NCI-H1436 treated with DMSO at 0.1 percent for 48 hours (cell line): ENCODE measurements at regions not wholly inside any gene's neighbourhood (a gene's known extent, or its start where the extent isn't known, plus 50 kb on each side); places are given as distances from the start of the nearest gene placed in this dataset.

Experiments
- DNase-seq: peaks from one replicate; lab custom pipeline; 2025; lab: John Stamatoyannopoulos, UW

DNA sequence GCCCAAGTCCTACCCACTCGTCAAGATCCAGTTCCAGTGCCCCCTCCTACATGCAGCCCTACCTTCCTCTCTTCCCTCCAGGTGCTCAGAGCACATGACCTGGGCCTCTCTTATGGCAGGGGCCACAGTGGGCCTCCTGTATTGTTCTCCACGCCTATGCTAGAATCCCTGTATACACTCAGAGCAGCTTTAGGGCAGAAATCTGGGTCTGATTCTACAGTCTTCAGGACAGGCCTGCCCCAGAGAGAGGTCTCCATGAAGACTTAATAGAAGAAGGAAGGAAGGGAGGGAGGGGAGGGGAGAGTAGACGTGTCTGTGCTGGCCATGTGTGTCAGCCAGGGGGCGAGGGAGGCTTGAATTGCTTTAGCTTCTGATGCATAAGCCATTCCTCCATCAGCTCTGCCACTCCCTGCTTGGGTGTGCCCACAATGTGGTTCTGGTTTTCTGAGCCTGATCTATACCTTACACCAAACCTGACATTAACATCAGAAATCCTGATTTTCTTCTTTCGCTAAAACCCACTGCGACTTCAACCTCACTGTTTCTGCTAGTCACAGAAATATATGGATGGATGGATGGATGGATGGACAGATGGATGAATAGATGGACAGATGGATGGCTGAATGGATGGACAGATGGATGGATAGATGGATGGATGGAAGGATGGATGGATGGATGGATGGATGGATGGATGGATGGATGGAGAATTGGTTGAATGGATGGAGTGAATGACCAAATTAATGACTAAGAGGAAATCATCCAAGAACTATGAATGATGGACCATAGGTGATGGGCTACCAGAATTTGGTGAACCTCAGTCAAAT lies 56.6 kb upstream of the PRDM11 start:
- DNase-seq = no peak

DNA sequence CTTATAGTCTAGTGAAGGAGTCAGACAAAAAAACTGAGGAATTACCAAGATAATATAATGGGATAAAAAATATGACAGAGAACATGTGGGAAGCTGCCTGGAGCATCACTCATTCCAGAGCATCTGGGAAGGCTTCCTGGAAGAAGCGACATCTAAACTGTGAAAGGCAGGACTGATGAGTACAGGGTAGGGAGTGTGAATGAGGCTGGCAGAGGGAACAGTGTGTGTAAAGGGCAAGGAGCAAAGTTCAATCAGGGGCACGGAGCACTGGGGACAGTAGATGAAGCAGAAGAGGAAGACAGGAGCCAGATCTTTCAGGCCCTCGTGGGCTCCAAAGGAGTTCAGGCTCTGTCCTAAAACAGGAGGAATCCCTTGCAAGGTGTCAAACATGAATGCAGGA lies 55.8 kb upstream of the PRDM11 start:
- DNase-seq = no peak

DNA sequence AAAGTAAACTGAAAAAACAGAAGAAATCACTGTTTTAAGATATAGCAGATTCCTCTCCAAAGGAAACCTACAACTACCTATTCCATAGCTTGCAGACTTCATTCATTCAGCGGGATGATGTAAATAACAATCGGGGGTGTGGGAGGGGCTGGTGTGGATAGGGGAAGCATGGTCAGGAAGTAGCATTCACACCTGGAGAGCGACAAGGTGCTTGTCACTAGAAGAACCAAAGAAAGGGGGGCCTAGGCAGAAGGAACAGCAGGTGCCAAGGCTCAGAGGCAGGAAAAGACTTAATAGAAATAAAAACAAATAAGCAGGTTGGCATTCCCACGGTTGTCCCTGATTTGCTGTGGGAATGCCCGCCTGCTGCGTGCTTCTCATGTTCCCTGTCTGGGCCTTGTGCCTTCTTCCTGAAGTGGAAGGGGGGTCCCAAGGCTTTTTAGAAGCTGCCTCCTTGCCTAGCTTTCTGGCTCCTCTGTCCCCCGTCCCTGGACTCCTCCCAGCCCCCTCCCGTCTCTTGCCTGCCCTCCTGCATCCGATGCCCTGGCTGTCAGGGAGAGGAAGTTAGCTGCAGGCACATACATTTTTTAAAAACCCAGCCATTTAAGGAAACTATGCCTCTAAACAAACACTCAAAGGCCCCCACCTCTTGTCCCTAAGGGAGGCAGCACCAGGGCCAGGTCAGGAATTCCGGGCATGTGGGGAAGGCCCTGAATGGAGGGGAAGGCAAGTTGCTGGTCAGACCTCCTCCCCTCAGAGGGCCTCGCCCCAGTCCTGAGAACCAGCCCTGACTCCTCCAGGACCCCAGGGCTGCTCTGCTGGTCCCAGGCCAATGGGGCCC lies 54.7 kb upstream of the PRDM11 start:
- DNase-seq = no peak

DNA sequence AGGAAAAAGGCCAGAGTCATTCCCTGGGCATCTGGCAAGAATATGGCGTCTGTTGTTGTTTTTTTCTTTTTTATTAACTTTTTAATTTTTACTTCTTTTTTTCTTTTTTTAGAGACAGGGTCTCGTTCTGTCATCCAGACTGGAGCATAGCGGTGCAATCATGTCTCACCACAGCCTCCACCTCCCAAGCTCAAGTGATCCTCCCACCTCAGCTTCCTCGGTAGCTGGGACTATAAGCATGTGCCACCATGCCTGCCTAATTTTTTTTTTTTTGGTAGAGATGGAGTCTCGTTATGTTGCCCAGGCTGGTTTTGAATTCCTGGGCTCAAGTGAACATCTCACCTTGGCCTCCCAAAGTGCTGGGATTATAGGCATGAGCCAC lies 54.0 kb upstream of the PRDM11 start:
- DNase-seq = no peak

DNA sequence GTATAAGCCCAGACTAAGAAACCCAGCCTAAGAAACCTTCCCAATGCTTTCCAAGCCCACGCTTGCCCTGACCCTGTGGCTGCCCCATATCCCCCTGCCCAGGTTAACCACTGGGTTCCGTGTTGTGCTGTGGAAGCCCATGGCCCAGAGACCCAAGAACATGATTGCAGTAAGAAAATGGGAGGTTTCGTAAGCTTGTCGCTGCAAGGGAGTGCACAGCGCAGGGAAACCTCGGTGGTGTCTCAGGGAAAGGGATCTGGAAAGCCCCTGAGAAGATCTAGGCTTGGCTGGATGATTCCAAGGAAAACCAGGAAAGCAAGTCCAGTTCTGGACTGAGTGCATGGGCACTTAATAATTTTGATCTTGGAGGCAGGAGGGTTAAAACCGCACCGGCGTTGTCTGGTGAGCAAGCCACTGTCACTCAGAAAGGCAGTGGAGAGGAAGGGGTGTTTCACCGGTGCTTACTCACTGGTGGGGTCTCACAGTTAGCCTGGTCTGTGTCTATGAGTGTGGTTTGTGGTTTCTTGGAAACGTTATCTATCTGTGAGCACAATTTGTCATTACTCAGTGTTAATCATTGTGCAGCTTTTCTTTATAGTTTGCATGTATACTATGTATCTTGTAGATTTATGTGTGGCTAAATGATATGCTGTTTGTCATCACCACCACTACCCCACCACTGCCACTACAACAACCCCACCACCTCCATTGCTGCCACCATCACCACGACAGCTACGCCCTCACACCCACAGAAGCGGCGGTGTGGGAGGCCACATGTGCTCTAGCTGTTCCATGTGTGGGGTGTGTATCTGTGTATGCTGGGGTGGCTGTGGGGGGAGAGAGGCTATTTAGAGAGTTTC lies 53.3 kb upstream of the PRDM11 start:
- no peak for DNase-seq

DNA sequence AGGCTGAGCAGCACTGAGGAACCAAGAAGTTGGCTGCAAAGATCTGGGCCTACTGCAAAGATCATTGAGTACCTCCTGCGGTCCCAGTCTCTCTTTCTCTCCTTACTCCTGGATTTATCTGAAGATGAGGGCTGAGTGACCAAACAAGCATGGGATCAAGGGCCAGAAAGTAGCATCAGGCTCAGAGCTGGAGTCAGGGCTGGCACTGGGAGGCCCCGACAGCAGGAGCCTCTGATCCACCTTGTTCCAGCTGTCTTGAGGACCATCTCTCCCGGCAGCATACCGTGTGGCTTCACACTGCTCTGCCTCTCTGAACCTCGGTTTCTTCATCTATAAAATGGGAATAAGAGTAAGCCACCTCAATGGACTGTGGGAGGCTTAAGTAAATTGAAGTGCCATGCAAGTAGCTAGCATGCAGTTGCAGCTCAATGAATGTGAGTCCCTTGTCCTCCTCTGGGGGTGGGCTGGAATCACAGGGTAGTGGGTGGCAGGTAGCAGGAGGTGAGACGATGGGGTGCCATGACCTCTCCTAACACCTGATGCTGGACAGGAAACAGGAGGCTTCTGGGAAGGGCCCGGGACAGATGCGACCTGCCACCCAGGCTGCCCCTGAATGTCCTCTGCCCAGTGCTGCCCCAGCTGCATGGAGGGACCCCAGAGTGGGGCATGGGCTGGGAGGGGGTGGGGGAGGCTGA lies 52.5 kb upstream of the PRDM11 start:
- no peak for DNase-seq

DNA sequence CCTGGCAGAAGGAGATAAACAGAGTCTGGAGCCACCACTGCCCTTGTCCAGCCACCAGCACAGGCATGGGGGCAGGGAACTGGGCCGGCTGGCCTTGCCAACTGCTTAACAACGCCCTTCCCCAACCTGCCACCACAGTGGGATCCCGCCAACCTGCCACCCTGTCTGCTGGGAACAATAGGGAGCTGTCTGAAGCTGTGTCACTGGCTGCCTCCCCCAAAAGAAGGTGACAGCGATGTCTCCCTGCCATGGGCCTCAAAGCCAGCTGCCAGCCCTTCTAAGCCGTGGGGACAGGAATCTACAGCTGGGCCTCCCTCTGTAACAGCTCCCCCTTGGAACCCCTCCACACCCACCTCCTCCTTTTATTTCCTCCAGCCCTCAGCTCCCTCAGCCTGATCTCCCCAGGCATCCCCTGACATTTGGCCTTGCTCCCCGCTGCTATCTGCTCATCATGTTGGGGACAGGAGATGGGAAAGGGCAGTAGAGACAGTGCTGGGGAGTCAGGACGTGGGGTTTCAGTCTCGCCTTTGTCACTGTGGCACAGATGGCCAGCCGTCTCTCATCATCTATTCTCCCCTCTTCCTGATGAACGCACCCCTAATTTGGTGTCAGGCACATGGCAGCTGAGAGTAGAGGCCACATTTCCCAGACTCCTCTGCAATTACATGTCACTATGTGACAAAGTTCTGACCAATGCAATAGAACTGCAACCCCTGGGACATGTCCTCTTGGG lies 51.3 kb upstream of the PRDM11 start:
- no peak for DNase-seq

DNA sequence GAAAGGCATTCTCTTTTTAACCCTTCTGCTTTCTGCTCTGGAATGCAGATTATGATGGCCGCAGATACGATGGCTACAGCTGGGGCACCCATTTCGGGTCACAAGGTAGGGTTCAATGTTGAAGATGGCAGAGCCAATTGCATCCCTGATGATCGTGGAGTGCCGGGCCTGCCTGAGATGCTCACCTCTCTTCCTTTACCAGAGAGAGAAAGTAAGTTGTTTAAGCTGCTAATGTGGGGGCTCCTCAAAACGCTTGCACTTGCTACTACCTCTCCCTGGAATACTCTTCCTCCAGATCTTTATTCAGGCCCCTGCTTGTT lies 50.8 kb upstream of the PRDM11 start:
- DNase-seq = no peak

DNA sequence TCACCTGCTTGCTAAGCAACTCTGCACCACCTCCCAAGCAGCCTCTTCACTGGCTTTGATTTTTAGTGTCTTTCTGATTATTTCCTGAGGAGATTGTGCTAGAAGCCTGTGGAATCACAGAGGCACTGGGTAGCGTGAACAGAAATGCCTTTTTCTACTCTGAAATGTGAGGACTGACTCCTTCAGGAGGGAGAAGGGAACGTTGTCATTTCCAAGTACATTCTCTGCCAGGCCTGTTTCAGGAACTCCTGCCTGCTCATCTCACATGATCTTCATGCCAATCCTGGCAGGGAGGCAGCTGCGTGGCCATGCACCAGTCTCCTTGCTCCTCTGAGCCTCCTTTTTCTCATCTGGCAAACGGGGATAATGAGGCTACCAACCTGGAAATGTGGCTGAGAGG lies 49.8 kb upstream of the PRDM11 start:
- DNase-seq = no peak
